ENCODE measurements at regions not wholly inside any gene's neighbourhood (a gene's known extent, or its start where the extent isn't known, plus 50 kb on each side); places are given as distances from the start of the nearest gene placed in this dataset.

DNA sequence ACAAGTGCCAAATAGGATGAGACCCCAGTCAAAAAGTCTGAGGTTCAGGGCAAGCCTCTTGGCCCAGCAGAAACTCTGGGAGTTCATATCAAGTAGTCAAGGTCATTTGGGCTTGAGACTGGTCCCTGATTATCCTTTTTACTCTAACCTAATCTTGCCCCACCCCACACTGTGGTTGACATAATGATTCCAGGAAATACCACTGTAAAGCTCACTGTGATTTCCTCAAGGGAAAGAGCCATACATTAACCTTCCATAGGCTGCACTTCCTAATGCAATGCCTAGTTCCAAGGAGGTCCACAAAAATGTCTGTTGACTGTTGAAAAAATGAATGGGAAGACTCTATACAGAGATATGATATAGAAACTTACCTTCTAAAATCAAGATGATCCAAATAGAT is 52.9 kb upstream of the CHCHD3 start:
- no peak for TF ChIP-seq POLR2AphosphoS5 (IDR thresholded peaks at IDR 0.05; ENCODE audit: low read depth)
- TF ChIP-seq, protein P1, sequence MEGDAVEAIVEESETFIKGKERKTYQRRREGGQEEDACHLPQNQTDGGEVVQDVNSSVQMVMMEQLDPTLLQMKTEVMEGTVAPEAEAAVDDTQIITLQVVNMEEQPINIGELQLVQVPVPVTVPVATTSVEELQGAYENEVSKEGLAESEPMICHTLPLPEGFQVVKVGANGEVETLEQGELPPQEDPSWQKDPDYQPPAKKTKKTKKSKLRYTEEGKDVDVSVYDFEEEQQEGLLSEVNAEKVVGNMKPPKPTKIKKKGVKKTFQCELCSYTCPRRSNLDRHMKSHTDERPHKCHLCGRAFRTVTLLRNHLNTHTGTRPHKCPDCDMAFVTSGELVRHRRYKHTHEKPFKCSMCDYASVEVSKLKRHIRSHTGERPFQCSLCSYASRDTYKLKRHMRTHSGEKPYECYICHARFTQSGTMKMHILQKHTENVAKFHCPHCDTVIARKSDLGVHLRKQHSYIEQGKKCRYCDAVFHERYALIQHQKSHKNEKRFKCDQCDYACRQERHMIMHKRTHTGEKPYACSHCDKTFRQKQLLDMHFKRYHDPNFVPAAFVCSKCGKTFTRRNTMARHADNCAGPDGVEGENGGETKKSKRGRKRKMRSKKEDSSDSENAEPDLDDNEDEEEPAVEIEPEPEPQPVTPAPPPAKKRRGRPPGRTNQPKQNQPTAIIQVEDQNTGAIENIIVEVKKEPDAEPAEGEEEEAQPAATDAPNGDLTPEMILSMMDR (IDR thresholded peaks at IDR 0.05; ENCODE audit: insufficient read depth, low read length), result no peak
- no peak for TF ChIP-seq GABPA (IDR thresholded peaks at IDR 0.05; ENCODE audit: low read depth)
- no peak for TF ChIP-seq REST (IDR thresholded peaks at IDR 0.05; ENCODE audit: insufficient replicate concordance, low read depth)
- TF ChIP-seq SPI1 (IDR thresholded peaks at IDR 0.05; ENCODE audit: borderline replicate concordance, low read depth), result no peak

Measured in HL-60 (cell line).